ENCODE measurements at regions not wholly inside any gene's neighbourhood (a gene's known extent, or its start where the extent isn't known, plus 50 kb on each side); places are given as distances from the start of the nearest gene placed in this dataset.

GRCh38 chr13:109996404-109996960, 210.1 kb upstream of the IRS2 start:
- TF ChIP-seq CTCF (IDR thresholded peaks at IDR 0.05) (no peak), POLR2A (IDR thresholded peaks at IDR 0.05; ENCODE audit: low read length) (no peak), JUN (IDR thresholded peaks at IDR 0.05) (no peak), RCOR1 (IDR thresholded peaks at IDR 0.05; ENCODE audit: low read depth, low read length) (no peak), POLR2AphosphoS2 (conservative IDR thresholded peaks at IDR 0.05; ENCODE audit: low read length) (no peak), HMGXB4 (CRISPR knock-in tag; IDR thresholded peaks at IDR 0.05; ENCODE audit: borderline replicate concordance) (no peak), EHMT2 (IDR thresholded peaks at IDR 0.05; ENCODE audit: low read depth) (no peak), MYC (IDR thresholded peaks at IDR 0.05; ENCODE audit: borderline replicate concordance, low read length) (no peak), NFE2L2 (conservative IDR thresholded peaks at IDR 0.05; ENCODE audit: low read length) (no peak), RFX5 (IDR thresholded peaks at IDR 0.05) (no peak)

All from A549 (cell line).